ENCODE measurements at regions not wholly inside any gene's neighbourhood (a gene's known extent, or its start where the extent isn't known, plus 50 kb on each side); places are given as distances from the start of the nearest gene placed in this dataset.
A peak's percentile ranks its signal among the peaks of the same experiment; 100 is the strongest.
"Not testable (repeated sequence)": the region's sequence is repeated elsewhere in the genome, so short reads cannot be mapped to it uniquely, and the experiment has no call there.

GRCh38 chr9:16060436-16061129 lies 507.7 kb downstream of the CCDC171 start:
- DNase-seq (ENCODE audit: low read depth, low spot score), result no peak
- no peak overlapping the region for H3K4me3 ChIP-seq (ENCODE audit: low read depth, low read length)
- ChIA-PET POLR2A (no interaction called here), CTCF (no interaction called here)
- no peak for TF ChIP-seq CTCF (IDR thresholded peaks at IDR 0.05; ENCODE audit: insufficient read depth, low read length, missing control alignments)

- TF ChIP-seq CTCF (IDR thresholded peaks at IDR 0.05; ENCODE audit: insufficient read depth, low read length, missing control alignments), result no peak
- CTCF ChIA-PET, result interaction anchor here (1.1 to 2.4 kb wide), 2 partner anchors 10 to 71 kb away, joined by 5 to 6 read pairs; no protein-coding TSS in a partner anchor
- DNase-seq (ENCODE audit: low read depth, low spot score), result peak; percentile 52
- H3K4me3 ChIP-seq (ENCODE audit: low read depth, low read length), result no peak overlapping the region
- POLR2A ChIA-PET, result no interaction called here
Observed at GRCh38 chr9:16062542-16063240, 509.8 kb downstream of the CCDC171 start.

- no peak for DNase-seq (ENCODE audit: low read depth, low spot score)
- POLR2A ChIA-PET, result no interaction called here
- no peak for TF ChIP-seq CTCF (IDR thresholded peaks at IDR 0.05; ENCODE audit: insufficient read depth, low read length, missing control alignments)
- CTCF ChIA-PET, result interaction anchor here (1.1 to 2.4 kb wide), 2 partner anchors 9 to 70 kb away, joined by 5 to 6 read pairs; no protein-coding TSS in a partner anchor
- no peak overlapping the region for H3K4me3 ChIP-seq (ENCODE audit: low read depth, low read length)
Observed at GRCh38 chr9:16063241-16063591, 510.4 kb downstream of the CCDC171 start.

GRCh38 chr9:16064771-16065170 lies 511.9 kb downstream of the CCDC171 start:
- no peak for TF ChIP-seq CTCF (IDR thresholded peaks at IDR 0.05; ENCODE audit: insufficient read depth, low read length, missing control alignments)
- DNase-seq (ENCODE audit: low read depth, low spot score), result no peak
- POLR2A ChIA-PET, result no interaction called here
- CTCF ChIA-PET, result interaction anchor here (2.4 kb wide), 1 partner anchor 69 kb away, joined by 6 read pairs; no protein-coding TSS in a partner anchor
- H3K4me3 ChIP-seq (ENCODE audit: low read depth, low read length), result no peak overlapping the region

- H3K4me3 ChIP-seq (ENCODE audit: low read depth, low read length); POLR2A ChIA-PET; DNase-seq (ENCODE audit: low read depth, low spot score); CTCF ChIA-PET: not testable (repeated sequence)
Observed at GRCh38 chr9:16066201-16066600, 513.4 kb downstream of the CCDC171 start.

GRCh38 chr9:16068476-16068875 lies 515.6 kb downstream of the CCDC171 start:
- TF ChIP-seq CTCF (IDR thresholded peaks at IDR 0.05; ENCODE audit: insufficient read depth, low read length, missing control alignments), result no peak
- H3K4me3 ChIP-seq (ENCODE audit: low read depth, low read length), result no peak overlapping the region
- DNase-seq (ENCODE audit: low read depth, low spot score), result no peak
- CTCF ChIA-PET, result no interaction called here
- POLR2A ChIA-PET, result no interaction called here

All from AG04449 (cell line).